Sciatic nerve (tissue), 2 donors: ENCODE measurements at regions not wholly inside any gene's neighbourhood (a gene's known extent, or its start where the extent isn't known, plus 50 kb on each side); places are given as distances from the start of the nearest gene placed in this dataset.

Experiments used
- ATAC-seq: fragments of 200-7000 bp; cut with Tn5 transposase; one replicate; pipeline ENCODE4 v1.9.1; 2020; ENCODE audit warnings: mild to moderate bottlenecking, moderate library complexity
- DNase-seq: peaks from one replicate; pipeline ENCODE4 v3.0.0-alpha.2; 2020; ENCODE audit warnings: low spot score
- intact Hi-C: fragments of 100-400 bp; cut with DNase I; formaldehyde crosslinking; loops from one replicate; pipeline ENCODE4 v1.14.2; 2022
- donor health status: DM: no; HTN: no; CAD: no.
- donor health status: DM: no; HTN: no; CAD: no.

GRCh38 chr2:167712275-167712674 is 535.1 kb downstream of the STK39 start:
- intact Hi-C loops, result no loop called here
- no peak for ATAC-seq

DNA sequence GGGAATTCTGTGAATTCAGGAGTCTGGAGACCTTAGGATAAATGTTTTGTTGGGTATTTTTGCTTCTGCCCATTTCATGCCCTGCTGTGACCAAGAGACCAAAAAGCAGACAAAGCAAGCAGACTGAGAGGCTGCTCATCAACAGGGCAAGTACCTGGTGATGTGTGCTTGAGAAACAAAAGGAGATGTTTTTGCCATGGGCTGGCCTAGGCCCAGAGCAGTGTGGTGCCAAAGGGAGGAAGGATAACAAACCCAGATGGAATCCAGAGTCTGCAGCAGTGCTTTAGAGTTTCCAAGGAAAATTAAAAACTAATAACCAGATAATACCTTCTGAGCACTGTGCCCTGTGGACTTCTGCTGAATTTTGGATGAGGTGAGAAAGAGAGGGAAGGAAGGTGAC is 538.4 kb downstream of the STK39 start:
- intact Hi-C loops, result no loop called here
- peak; percentile 26 for ATAC-seq
- no peak for DNase-seq

More at GRCh38 chr2:167712275-167712674, 535.1 kb downstream of the STK39 start:
- DNase-seq, result no peak

GRCh38 chr2:167706800-167707199 is 540.6 kb downstream of the STK39 start:
- DNase-seq (no peak), ATAC-seq (peak; percentile 68)
- intact Hi-C loops, result no loop called here

GRCh38 chr2:167703441-167703840 is 544.0 kb downstream of the STK39 start:
- DNase-seq, result no peak
- ATAC-seq, result no peak
- intact Hi-C loops, result no loop called here

DNA sequence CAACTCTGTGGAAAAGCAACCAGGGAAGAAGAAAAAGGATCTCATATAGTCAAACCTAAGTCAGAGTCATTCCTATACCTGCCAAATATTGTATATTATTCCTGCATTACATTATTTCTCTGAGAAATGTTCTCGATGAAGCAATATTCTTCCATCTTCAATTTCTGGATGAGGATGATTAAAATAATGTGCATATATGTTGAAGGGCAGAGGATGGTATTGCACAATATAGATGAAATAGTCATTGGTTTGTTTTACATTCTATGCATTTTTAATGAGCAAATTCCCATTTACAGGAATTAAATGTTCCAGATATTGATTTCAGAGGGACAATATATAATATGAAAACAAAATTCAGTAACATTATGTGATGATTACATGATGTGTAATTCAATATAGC is 545.2 kb downstream of the STK39 start:
- DNase-seq, result no peak
- no peak for ATAC-seq
- intact Hi-C loops, result no loop called here

DNA sequence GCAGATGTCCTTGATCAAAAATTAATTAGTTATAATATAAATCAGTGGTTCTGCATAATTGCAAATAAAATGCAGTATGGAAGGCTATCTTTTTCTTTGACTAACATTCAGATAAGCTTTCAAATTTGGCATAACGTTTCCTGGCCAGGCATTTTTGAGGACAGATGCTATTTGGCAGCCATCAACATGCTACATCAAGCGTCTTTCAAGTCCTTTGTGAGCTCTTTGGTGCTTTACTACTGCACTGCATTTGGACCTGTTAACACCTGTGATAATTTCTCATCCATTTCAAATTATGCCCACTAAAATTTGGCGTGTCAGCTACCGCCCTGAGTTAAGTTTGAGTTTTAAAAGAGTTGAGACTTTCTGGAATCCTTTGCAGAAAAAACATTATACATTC is 545.7 kb downstream of the STK39 start:
- no peak for ATAC-seq
- DNase-seq, result no peak
- intact Hi-C loops, result no loop called here

DNA sequence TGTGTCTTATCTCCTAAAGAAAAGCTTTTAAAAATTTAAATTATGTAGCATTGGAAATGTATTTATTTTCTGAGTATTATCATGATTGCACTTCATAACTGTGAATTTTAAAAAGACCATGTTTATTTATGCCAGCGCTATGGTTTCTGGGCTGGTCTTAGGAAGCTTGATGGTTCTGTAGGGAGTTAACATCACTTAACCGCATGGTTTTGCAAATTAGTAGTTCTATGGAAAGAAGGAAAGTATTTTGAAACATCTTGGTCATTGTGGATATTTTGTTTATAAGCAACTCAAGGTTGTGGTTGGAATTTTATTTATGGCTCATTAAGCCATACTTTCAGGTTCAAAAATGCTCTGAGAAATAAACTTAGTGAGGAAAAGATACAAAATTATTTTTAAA is 549.4 kb downstream of the STK39 start:
- ATAC-seq, result no peak
- DNase-seq, result no peak
- intact Hi-C loops, result no loop called here

GRCh38 chr2:167697194-167697593 is 550.2 kb downstream of the STK39 start:
- intact Hi-C loops, result no loop called here
- DNase-seq (no peak), ATAC-seq (no peak)

DNA sequence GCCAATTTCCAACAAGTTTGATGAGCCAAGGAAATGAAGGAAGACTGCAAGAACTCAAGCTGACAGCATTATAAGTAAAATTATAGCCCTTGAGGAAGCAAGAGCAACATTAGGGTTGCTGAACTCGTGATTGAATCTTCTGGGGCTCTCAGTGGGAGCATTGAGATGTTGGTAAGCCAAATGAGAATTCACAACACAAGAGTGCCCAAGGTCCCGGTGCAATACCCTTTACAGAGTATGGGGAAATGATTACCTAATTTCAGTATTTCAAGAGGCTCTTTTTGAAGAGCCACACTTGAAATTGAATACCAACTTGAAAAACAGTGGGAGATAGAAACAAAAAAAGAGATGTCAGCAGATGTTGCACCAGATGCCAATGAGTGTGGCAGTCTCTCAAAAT is 554.5 kb downstream of the STK39 start:
- ATAC-seq, result no peak
- intact Hi-C loops, result no loop called here
- DNase-seq, result no peak

DNA sequence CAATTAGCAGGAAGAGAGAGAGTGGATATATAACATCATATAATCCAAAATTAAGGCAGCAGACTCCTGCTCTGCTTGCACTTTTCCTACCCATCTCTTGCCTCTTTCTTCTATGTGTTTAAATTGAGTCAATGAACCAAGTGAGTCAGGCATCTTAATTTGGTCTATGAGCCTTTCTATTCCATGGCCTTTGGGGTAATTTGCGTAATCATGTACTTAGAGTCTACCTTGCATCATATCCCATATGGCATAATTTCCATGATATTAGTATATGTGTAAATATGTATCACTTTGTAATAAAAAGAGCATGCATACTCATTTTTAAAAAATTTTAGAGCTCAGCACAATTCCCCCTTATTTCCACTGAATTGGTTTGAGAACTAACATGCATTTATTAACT is 555.2 kb downstream of the STK39 start:
- ATAC-seq (no peak), DNase-seq (no peak)
- intact Hi-C loops, result no loop called here

DNA sequence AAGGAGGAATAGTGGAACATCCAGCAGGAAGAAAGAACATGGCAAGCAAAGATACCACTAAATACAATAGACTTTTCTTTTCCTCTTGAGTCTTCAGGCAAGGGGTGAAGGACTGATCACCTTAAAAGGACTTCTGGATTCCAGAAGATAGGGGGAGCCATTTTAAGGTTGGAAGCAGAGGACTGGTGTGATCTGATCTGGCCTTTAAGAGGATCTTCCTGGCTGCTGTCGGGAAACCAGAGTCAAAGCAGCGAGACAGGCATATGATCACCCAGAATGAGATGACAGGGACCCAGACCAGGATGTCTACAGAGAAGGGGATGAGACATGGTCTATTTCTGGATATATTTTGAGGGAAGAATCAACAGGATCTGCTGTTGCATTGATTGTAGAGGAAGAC is 558.0 kb downstream of the STK39 start:
- DNase-seq (no peak), ATAC-seq (no peak)
- intact Hi-C loops, result no loop called here

GRCh38 chr2:167686691-167687090 is 560.7 kb downstream of the STK39 start:
- ATAC-seq (no peak), DNase-seq (no peak)
- intact Hi-C loops, result no loop called here

- ATAC-seq (peak; percentile 67), DNase-seq (no peak)
- intact Hi-C loops, result no loop called here
Observed at GRCh38 chr2:167681234-167682015, 566.0 kb downstream of the STK39 start.

GRCh38 chr2:167678158-167678557 is 569.2 kb downstream of the STK39 start:
- ATAC-seq (no peak), DNase-seq (no peak)
- intact Hi-C loops, result no loop called here

DNA sequence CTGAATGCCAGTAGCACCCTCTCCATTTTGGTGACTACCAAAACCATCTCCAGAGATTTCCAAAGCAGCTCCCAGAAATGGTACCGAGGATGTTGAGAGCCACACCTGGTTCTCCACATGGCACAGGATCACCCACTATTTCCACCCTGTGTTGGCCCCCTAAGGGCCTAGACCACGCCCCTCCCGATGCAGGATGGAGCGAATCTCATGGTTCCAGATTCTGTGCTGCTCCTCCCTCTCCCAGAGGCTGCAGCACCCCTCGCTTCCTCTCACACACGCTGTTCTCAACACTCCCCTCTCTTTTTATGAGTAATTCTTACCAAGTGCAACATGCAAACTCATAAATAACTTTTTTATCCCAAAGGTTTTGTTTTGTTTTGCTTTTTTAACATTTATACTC is 571.5 kb downstream of the STK39 start:
- DNase-seq, result no peak
- intact Hi-C loops, result no loop called here
- peak; percentile 38 for ATAC-seq

GRCh38 chr2:167670588-167670987 is 576.8 kb downstream of the STK39 start:
- intact Hi-C loops, result no loop called here
- no peak for DNase-seq
- ATAC-seq, result no peak

GRCh38 chr2:167653131-167653530 is 594.3 kb downstream of the STK39 start:
- DNase-seq (no peak), ATAC-seq (no peak)
- intact Hi-C loops, result no loop called here

- ATAC-seq (no peak), DNase-seq (no peak)
- intact Hi-C loops, result no loop called here
Observed at GRCh38 chr2:167652401-167652800, 595.0 kb downstream of the STK39 start.

GRCh38 chr2:167651406-167652151 is 595.8 kb downstream of the STK39 start:
- peak; percentile 42 for ATAC-seq
- DNase-seq, result no peak
- intact Hi-C loops, result no loop called here

GRCh38 chr2:167646557-167646956 is 600.8 kb downstream of the STK39 start:
- ATAC-seq, result no peak
- no peak for DNase-seq
- intact Hi-C loops, result no loop called here

GRCh38 chr2:167640096-167640495 is 607.3 kb downstream of the STK39 start:
- DNase-seq (no peak), ATAC-seq (no peak)
- intact Hi-C loops, result no loop called here
